H9 (cell line): ENCODE measurements at regions not wholly inside any gene's neighbourhood (a gene's known extent, or its start where the extent isn't known, plus 50 kb on each side); places are given as distances from the start of the nearest gene placed in this dataset.

Experiments
- DNase-seq: peaks from one replicate; pipeline ENCODE4 v3.0.0-alpha.2; 2017
- H2AFZ ChIP-seq: one replicate; pipeline ENCODE4 v1.6.1; 2013; ENCODE audit warnings: mild to moderate bottlenecking, low read length, control low read depth, moderate library complexity
- H2AK5ac ChIP-seq: 2 replicates; pipeline ENCODE4 v1.6.1; 2013; ENCODE audit warnings: low read length, control low read depth, mixed read lengths; ENCODE audit not compliant: insufficient read length
- H2BK120ac ChIP-seq: one replicate; pipeline ENCODE4 v1.6.1; 2013; ENCODE audit warnings: low read depth, mild to moderate bottlenecking, low read length, control low read depth, inconsistent platforms; ENCODE audit not compliant: poor library complexity, severe bottlenecking
- H2BK12ac ChIP-seq: 2 replicates; pipeline ENCODE4 v1.6.1; 2013; ENCODE audit warnings: low read length, control low read depth, mixed read lengths, low read depth; ENCODE audit not compliant: insufficient read length
- H2BK15ac ChIP-seq: 2 replicates; pipeline ENCODE4 v1.6.1; 2013; ENCODE audit warnings: low read depth, low read length, control low read depth
- H2BK20ac ChIP-seq: one replicate; pipeline ENCODE4 v1.6.1; 2013; ENCODE audit warnings: low read depth, mild to moderate bottlenecking, low read length, control low read depth, inconsistent platforms; ENCODE audit not compliant: poor library complexity, severe bottlenecking
- H2BK5ac ChIP-seq: 2 replicates; pipeline ENCODE4 v1.6.1; 2013; ENCODE audit warnings: low read length, control low read depth, mixed read lengths; ENCODE audit not compliant: insufficient read length
- H3K14ac ChIP-seq: 2 replicates; pipeline ENCODE4 v1.6.1; 2013; ENCODE audit warnings: low read length, control low read depth; ENCODE audit not compliant: insufficient read depth
- H3K18ac ChIP-seq: 2 replicates; pipeline ENCODE4 v1.6.1; 2013; ENCODE audit warnings: low read depth, mild to moderate bottlenecking, mixed read lengths, low read length, control low read depth; ENCODE audit not compliant: insufficient read length
- H3K23ac ChIP-seq: 2 replicates; pipeline ENCODE4 v1.6.1; 2013; ENCODE audit warnings: low read length, control low read depth, mixed read lengths, low read depth; ENCODE audit not compliant: insufficient read length
- H3K23me2 ChIP-seq: 2 replicates; pipeline ENCODE4 v1.6.1; 2013; ENCODE audit warnings: low read depth, mild to moderate bottlenecking, mixed read lengths, low read length, control low read depth; ENCODE audit not compliant: insufficient read length, poor library complexity, severe bottlenecking
- H3K27ac ChIP-seq: 2 replicates; pipeline ENCODE4 v1.5.1; 2013; ENCODE audit warnings: low read length, control low read depth, mixed read lengths, low read depth; ENCODE audit not compliant: insufficient read length
- H3K27me3 ChIP-seq: 2 replicates; pipeline ENCODE4 v1.6.1; 2013; ENCODE audit warnings: low read length, control low read depth, inconsistent platforms; ENCODE audit not compliant: insufficient read depth
- H3K4ac ChIP-seq: 2 replicates; pipeline ENCODE4 v1.6.1; 2013; ENCODE audit warnings: low read depth, mild to moderate bottlenecking, control low read depth, inconsistent platforms, low read length, moderate library complexity
- H3K4me1 ChIP-seq: 2 replicates; pipeline ENCODE4 v1.6.1; 2013; ENCODE audit warnings: low read length, control low read depth, inconsistent platforms; ENCODE audit not compliant: insufficient read depth
- H3K4me2 ChIP-seq: 2 replicates; pipeline ENCODE4 v1.6.1; 2013; ENCODE audit warnings: low read length, control low read depth, mixed read lengths; ENCODE audit not compliant: insufficient read length, insufficient read depth
- H3K56ac ChIP-seq: 2 replicates; pipeline ENCODE4 v1.6.1; 2013; ENCODE audit warnings: low read depth, mild to moderate bottlenecking, mixed read lengths, low read length, control low read depth; ENCODE audit not compliant: insufficient read length
- H3K79me1 ChIP-seq: 2 replicates; pipeline ENCODE4 v1.6.1; 2013; ENCODE audit warnings: low read depth, mild to moderate bottlenecking, moderate library complexity, low read length, control low read depth, inconsistent platforms; ENCODE audit not compliant: insufficient read depth, poor library complexity, severe bottlenecking
- H3K79me2 ChIP-seq: 2 replicates; pipeline ENCODE4 v1.6.1; 2013; ENCODE audit warnings: low read length, control low read depth, inconsistent platforms; ENCODE audit not compliant: insufficient read depth
- H3K9ac ChIP-seq: 2 replicates; pipeline ENCODE4 v1.6.1; 2013; ENCODE audit warnings: low read length, control low read depth, mixed read lengths; ENCODE audit not compliant: insufficient read length; ENCODE audit errors: extremely low read depth
- H3K9me3 ChIP-seq: one replicate; pipeline ENCODE4 v1.6.1; 2013; ENCODE audit warnings: low read depth, low read length, inconsistent platforms; ENCODE audit not compliant: control insufficient read depth
- H3T11ph ChIP-seq: one replicate; pipeline ENCODE4 v1.6.1; 2013; ENCODE audit warnings: mild to moderate bottlenecking, low read length, control low read depth, inconsistent platforms
- H4K20me1 ChIP-seq: one replicate; pipeline ENCODE4 v1.6.1; 2013; ENCODE audit not compliant: control insufficient read depth, insufficient read length, insufficient read depth
- H4K5ac ChIP-seq: 2 replicates; pipeline ENCODE4 v1.6.1; 2013; ENCODE audit warnings: low read depth, mild to moderate bottlenecking, mixed read lengths, low read length, control low read depth; ENCODE audit not compliant: insufficient read length
- H4K8ac ChIP-seq: replicated peaks from 2 replicates; pipeline ENCODE4 v1.6.1; 2013; ENCODE audit warnings: low read length, control low read depth, mixed read lengths, low read depth; ENCODE audit not compliant: insufficient read length
- H4K91ac ChIP-seq: 2 replicates; pipeline ENCODE4 v1.6.1; 2013; ENCODE audit warnings: low read depth, mild to moderate bottlenecking, moderate library complexity, mixed read lengths, low read length, control low read depth; ENCODE audit not compliant: insufficient read length
- H3K27ac Mint-ChIP-seq, 3 experiments: 2 replicates in 2 of 3; 3 replicates in 1 of 3; pipeline ENCODE4 v1.8.0; 2020 to 2021; ENCODE audit warnings: mixed read lengths in 3 of 3, mild to moderate bottlenecking in 1 of 3, moderate library complexity in 1 of 3
- H3K27me3 Mint-ChIP-seq: 2 replicates; pipeline ENCODE4 v1.8.0; 2021; ENCODE audit warnings: low read depth, mild to moderate bottlenecking, moderate library complexity, mixed read lengths
- H3K36me3 Mint-ChIP-seq, 3 experiments: 2 replicates in 2 of 3; 3 replicates in 1 of 3; pipeline ENCODE4 v1.8.0; 2020 to 2021; ENCODE audit warnings: low read depth in 3 of 3, mixed read lengths in 3 of 3; ENCODE audit not compliant: insufficient read depth in 1 of 3
- H3K4me1 Mint-ChIP-seq, 2 experiments: 2 replicates each; pipeline ENCODE4 v1.8.0; 2020; ENCODE audit warnings: mixed read lengths in 2 of 2
- H3K4me3 Mint-ChIP-seq, 2 experiments: 2 replicates in 1 of 2; 3 replicates in 1 of 2; pipeline ENCODE4 v1.8.0; 2020 to 2021; ENCODE audit warnings: mild to moderate bottlenecking in 2 of 2, mixed read lengths in 2 of 2, moderate library complexity in 1 of 2
- H3K9me3 Mint-ChIP-seq, 2 experiments: 2 replicates in 1 of 2; 3 replicates in 1 of 2; pipeline ENCODE4 v1.8.0; 2020; ENCODE audit warnings: mild to moderate bottlenecking in 2 of 2, mixed read lengths in 2 of 2, moderate library complexity in 1 of 2
- CTCF ChIP-seq: fragments of 200-600 bp; sonication (generic); conservative IDR thresholded peaks from 3 replicates; pipeline ENCODE4 v1.8.0; 2021; ENCODE audit warnings: antibody characterized with exemption, mild to moderate bottlenecking
- WGBS: extraction: QIAGEN DNeasy Blood & Tissue Kit; methylation state at CpG from one replicate; pipeline ENCODE4 v1.1.7; 2013; ENCODE audit warnings: missing lambda C conversion rate, low lambda C conversion rate, mixed read lengths; ENCODE audit not compliant: insufficient read length; ENCODE audit errors: extremely low coverage; 5-methylcytosine and 5-hydroxymethylcytosine counted together

DNA sequence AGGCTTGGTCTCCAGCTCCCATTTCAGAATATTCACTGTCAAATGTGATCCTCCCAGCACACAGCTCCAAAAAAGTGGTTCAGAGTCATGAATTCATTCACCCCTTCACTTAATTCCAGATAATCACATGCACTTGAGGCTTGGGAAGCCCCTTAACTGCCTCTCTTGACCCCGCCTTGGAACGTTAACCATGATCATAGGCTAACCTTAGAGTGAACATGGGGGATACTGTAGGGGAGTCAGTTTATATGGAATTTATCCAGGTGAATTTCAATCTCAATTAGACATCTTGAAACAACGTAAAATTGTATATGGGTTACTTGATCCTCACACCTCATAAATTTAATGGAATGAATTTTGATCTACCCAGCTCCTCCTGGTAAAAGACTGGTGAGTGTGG is 346.8 kb upstream of the ARID1B start:
- H3K4me2 ChIP-seq, result no peak overlapping the region
- H4K91ac ChIP-seq, result no peak overlapping the region
- H2BK20ac ChIP-seq, result no peak overlapping the region
- no peak overlapping the region for H3K18ac ChIP-seq
- H4K20me1 ChIP-seq, result no peaks in the 10 kb centered on the region
- WGBS, result no CpG with 5 or more reads among the region's 3 CpGs
- H3K9me3 ChIP-seq, result no peaks in the 10 kb centered on the region
- no peaks in the 10 kb centered on the region for H3K4me1 Mint-ChIP-seq
- no peaks in the 10 kb centered on the region for H3K79me1 ChIP-seq
- H2BK120ac ChIP-seq, result no peak overlapping the region
- H3K27ac Mint-ChIP-seq, result no peak overlapping the region
- DNase-seq, result no peak
- H4K5ac ChIP-seq, result no peak overlapping the region
- no peak overlapping the region for H3K9ac ChIP-seq
- no peak overlapping the region for H4K8ac ChIP-seq
- no peak overlapping the region for H3K4me3 Mint-ChIP-seq
- H3K27me3 ChIP-seq, result no peaks in the 10 kb centered on the region
- H2BK5ac ChIP-seq, result no peak overlapping the region
- no peak overlapping the region for H3K14ac ChIP-seq
- no peak overlapping the region for H2AFZ ChIP-seq
- H2AK5ac ChIP-seq, result no peak overlapping the region
- H3K27ac ChIP-seq, result no peak overlapping the region
- no peaks in the 10 kb centered on the region for H3K4me1 ChIP-seq
- no peak overlapping the region for H3K23ac ChIP-seq
- H3K4ac ChIP-seq, result no peak overlapping the region
- H3K79me2 ChIP-seq, result no peaks in the 10 kb centered on the region
- H3T11ph ChIP-seq, result no peak overlapping the region
- H3K36me3 Mint-ChIP-seq, result no peaks in the 10 kb centered on the region
- no peaks in the 10 kb centered on the region for H3K27me3 Mint-ChIP-seq
- no peak for TF ChIP-seq CTCF
- peaks cover 0 to 3% of the 10 kb centered on the region in 2 experiments; a peak in 1 of 5 replicates for H3K9me3 Mint-ChIP-seq
- no peak overlapping the region for H2BK15ac ChIP-seq
- H3K56ac ChIP-seq, result no peak overlapping the region
- H2BK12ac ChIP-seq, result no peak overlapping the region
- H3K23me2 ChIP-seq, result no peaks in the 10 kb centered on the region
